Smooth muscle cell (in vitro differentiated cells): ENCODE measurements at regions not wholly inside any gene's neighbourhood (a gene's known extent, or its start where the extent isn't known, plus 50 kb on each side); places are given as distances from the start of the nearest gene placed in this dataset.

Experiments used
- DNase-seq: peaks from one replicate; lab custom pipeline; 2025; ENCODE audit not compliant: unreplicated experiment; lab: John Stamatoyannopoulos, UW
- H2AFZ ChIP-seq: fragments of 200-600 bp; sonication (generic); 2 replicates; pipeline ENCODE4 v1.6.0; 2016; ENCODE audit warnings: antibody characterized with exemption, low read depth, mild to moderate bottlenecking
- H3F3A ChIP-seq: fragments of 200-600 bp; sonication (generic); 2 replicates; pipeline ENCODE4 v1.6.0; 2017; ENCODE audit warnings: antibody characterized with exemption, low read depth
- H3K27ac ChIP-seq: fragments of 200-600 bp; sonication (generic); 2 replicates; pipeline ENCODE4 v1.5.1; 2016; ENCODE audit warnings: low read depth, mild to moderate bottlenecking
- H3K27me3 ChIP-seq: fragments of 200-600 bp; sonication (generic); 2 replicates; pipeline ENCODE4 v1.6.1; 2016; ENCODE audit warnings: low read depth, mild to moderate bottlenecking
- H3K36me3 ChIP-seq: fragments of 200-600 bp; sonication (generic); 2 replicates; pipeline ENCODE4 v1.5.1; 2016; ENCODE audit warnings: low read depth
- H3K4me1 ChIP-seq: fragments of 200-600 bp; sonication (generic); 2 replicates; pipeline ENCODE4 v1.5.1; 2016; ENCODE audit warnings: low read depth
- H3K4me2 ChIP-seq: fragments of 200-600 bp; sonication (generic); 2 replicates; pipeline ENCODE4 v1.6.0; 2016; ENCODE audit warnings: mild to moderate bottlenecking
- H3K4me3 ChIP-seq: fragments of 200-600 bp; sonication (generic); 2 replicates; pipeline ENCODE4 v1.5.1; 2016; ENCODE audit warnings: mild to moderate bottlenecking
- H3K79me2 ChIP-seq: fragments of 200-600 bp; sonication (generic); 2 replicates; pipeline ENCODE4 v1.6.0; 2016; ENCODE audit warnings: low read depth, mild to moderate bottlenecking
- H3K9ac ChIP-seq: fragments of 200-600 bp; sonication (generic); 2 replicates; pipeline ENCODE4 v1.6.0; 2016; ENCODE audit warnings: low read depth
- H3K9me3 ChIP-seq: fragments of 200-600 bp; sonication (generic); replicated peaks from 2 replicates; pipeline ENCODE4 v1.5.1; 2016; ENCODE audit warnings: low read depth
- H4K20me1 ChIP-seq: fragments of 200-600 bp; sonication (generic); 2 replicates; pipeline ENCODE4 v1.6.0; 2016; ENCODE audit warnings: low read depth
- CTCF ChIP-seq: fragments of 200-600 bp; sonication (generic); IDR thresholded peaks from 2 replicates; pipeline ENCODE4 v1.5.1; 2017; ENCODE audit warnings: borderline replicate concordance, mild to moderate bottlenecking, antibody characterized with exemption; ENCODE audit not compliant: insufficient read depth, poor library complexity, severe bottlenecking
- WGBS: methylation state at CpG from one replicate; pipeline ENCODE4 v1.1.7; 2016; ENCODE audit warnings: low lambda C conversion rate; 5-methylcytosine and 5-hydroxymethylcytosine counted together

GRCh38 chr13:74528734-74529513, 394.7 kb upstream of the KLF12 start:
- Histone ChIP-seq H3F3A (no peaks in the 10 kb centered on the region), H3K27ac (no peak overlapping the region), H3K27me3 (no peaks in the 10 kb centered on the region), H2AFZ (no peak overlapping the region), H3K4me1 (no peaks in the 10 kb centered on the region), H3K4me2 (no peak overlapping the region), H3K79me2 (no peaks in the 10 kb centered on the region), H3K9ac (no peak overlapping the region), H3K4me3 (no peak overlapping the region), H3K36me3 (no peaks in the 10 kb centered on the region), H4K20me1 (no peaks in the 10 kb centered on the region), H3K9me3 (no peaks in the 10 kb centered on the region)
- no peak for DNase-seq
- WGBS: 82% methylated on average over 4 of the region's 4 CpGs
- no peak for TF ChIP-seq CTCF

DNA sequence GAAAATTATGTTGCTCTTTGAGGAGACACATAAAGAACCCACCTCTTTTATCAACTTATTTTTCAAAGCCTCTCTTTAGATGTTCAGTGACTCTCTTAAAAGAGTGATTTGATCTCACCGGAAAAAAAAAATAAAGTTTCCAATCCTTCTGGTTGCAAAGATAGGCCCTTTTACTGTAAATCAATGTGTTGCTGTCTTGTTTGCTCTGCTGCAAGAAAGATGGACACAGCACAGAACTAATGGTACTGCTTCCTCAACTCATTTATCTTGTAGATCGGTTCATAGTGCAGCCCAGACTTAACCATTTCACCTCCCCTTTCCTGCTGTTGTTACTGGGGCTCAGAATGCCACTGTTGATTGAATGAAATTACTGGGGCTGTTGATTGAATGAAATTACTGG, 388.9 kb upstream of the KLF12 start:
- TF ChIP-seq CTCF: no peak
- H3K4me1 ChIP-seq: no peaks in the 10 kb centered on the region
- H3K79me2 ChIP-seq: no peaks in the 10 kb centered on the region
- no peaks in the 10 kb centered on the region for H3K27me3 ChIP-seq
- H3K9ac ChIP-seq: no peak overlapping the region
- H3K9me3 ChIP-seq: no peaks in the 10 kb centered on the region
- no peaks in the 10 kb centered on the region for H3K36me3 ChIP-seq
- H3K4me2 ChIP-seq: no peak overlapping the region
- H4K20me1 ChIP-seq: no peaks in the 10 kb centered on the region
- no peak for DNase-seq
- 69% methylated on average over 2 of the region's 2 CpGs for WGBS
- H2AFZ ChIP-seq: no peak overlapping the region
- no peaks in the 10 kb centered on the region for H3F3A ChIP-seq
- H3K4me3 ChIP-seq: no peak overlapping the region
- no peak overlapping the region for H3K27ac ChIP-seq

- Histone ChIP-seq H3K4me3 (no peak overlapping the region), H3K9me3 (no peaks in the 10 kb centered on the region), H3F3A (no peaks in the 10 kb centered on the region), H3K79me2 (no peaks in the 10 kb centered on the region), H3K9ac (no peak overlapping the region), H3K4me1 (no peaks in the 10 kb centered on the region), H3K27me3 (no peaks in the 10 kb centered on the region), H4K20me1 (no peaks in the 10 kb centered on the region), H3K27ac (no peak overlapping the region), H2AFZ (no peak overlapping the region), H3K4me2 (no peak overlapping the region), H3K36me3 (no peaks in the 10 kb centered on the region)
- no peak for DNase-seq
- 87% methylated on average over 3 of the region's 3 CpGs for WGBS
- TF ChIP-seq CTCF: no peak
These were observed 377.3 kb upstream of the KLF12 start for GRCh38 chr13:74511523-74511922.
